Stimulated activated CD4-positive, alpha-beta T cell treated with anti-CD3 and anti-CD28 coated beads, Interleukin-4, amount 100 ng/mL, for 4 hours (primary cell): ENCODE measurements at regions not wholly inside any gene's neighbourhood (a gene's known extent, or its start where the extent isn't known, plus 50 kb on each side); places are given as distances from the start of the nearest gene placed in this dataset.
A peak's percentile ranks its signal among the peaks of the same experiment; 100 is the strongest.
"Not testable (repeated sequence)": the region's sequence is repeated elsewhere in the genome, so short reads cannot be mapped to it uniquely, and the experiment has no call there.

Experiments
- DNase-seq, 2 experiments: peaks; one replicate each; pipeline ENCODE4 v3.0.0-alpha.2; 2020

DNA sequence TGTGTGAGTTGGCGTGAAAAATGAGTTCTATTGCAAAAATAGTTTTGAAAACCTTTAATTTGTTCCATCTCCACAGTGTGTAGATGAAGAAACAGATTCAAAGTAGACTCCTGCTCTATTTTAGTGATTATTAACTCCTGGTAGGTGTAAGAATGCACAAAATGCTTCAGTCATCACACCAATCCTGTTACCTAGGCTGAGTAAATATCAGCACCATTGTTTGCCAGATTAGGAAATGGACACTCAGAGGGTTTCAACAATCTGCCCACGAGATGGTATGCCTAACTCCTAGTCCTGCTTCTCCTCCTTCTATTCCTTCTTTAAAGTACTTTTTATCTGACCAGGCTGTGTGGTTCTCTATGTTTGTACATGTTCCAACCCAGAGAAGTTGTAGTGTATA lies 108.9 kb upstream of the AHI1 start:
- no peak for DNase-seq

DNA sequence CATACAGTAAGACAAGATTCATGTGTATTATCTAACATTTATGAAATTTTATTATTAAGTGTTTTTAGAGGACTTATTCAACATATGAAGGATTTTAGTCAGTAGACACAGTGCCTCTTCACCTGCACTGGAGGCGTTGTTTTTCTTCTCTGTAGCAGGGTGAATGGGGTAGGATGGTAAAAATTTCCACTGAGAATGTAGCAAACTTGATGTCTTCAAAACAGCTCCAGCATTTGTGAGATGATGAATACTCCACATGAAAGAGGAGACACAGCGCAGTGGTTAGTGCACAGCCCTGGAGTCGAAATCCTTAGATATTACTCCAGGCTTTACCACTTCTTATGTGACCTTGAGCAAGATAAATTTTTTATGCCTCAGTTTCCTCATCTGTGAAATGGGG lies 110.5 kb upstream of the AHI1 start:
- no peak for DNase-seq

DNA sequence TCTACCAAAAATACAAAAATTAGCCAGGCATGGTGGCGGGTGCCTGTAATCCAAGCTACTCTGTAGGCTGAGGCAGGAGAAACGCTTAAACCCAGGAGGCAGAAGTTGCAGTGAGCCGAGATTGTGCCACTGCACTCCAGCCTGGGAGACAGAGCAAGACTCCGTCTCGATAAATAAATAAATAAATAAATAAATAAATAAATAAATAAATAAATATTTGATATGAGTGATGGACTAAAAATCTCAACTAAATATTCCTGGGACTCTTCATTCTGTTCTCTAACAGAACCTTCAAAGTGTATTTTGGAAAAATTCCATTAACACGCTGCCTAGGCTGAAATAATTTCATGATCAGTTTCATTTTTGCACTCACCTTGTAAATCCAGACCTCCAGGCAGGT lies 112.7 kb upstream of the AHI1 start:
- DNase-seq, result not testable (repeated sequence)

DNA sequence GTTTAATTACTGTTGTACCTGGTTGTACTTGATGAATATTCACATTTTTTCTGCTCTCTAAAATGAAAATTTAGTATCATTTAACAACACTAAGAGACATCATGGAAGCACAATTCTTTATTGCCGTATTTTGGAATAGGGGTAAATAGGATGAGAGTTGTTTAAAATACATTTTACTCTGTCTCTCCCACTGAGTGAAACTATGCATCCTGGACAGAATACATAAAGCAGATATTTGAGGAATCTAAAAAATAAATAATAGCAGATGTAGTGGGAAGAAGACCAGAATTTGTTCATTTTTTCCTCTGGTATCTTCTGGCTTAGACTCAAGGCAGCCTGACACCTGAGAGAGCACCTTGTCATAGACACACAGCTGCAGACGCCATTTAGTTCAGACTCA lies 119.1 kb upstream of the AHI1 start:
- no peak for DNase-seq

DNA sequence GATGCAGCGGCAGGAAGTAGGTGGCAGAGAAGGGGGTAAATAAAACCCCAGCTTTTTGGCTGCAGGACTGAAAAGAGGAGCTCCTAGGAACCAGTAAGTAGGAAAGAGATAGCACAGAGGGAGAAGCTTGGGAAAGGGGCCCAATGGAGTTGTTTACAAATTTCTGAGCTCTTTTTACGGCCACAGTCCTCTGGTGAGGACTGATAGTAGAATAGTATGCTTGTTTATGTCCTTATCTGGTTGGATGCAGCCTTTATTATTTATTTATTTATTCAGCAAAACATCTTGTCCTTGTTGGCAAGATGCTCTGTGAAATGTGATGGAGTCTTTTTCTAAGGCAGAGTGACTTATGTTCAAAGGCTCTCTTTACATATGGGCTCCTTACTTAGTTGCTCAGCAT lies 119.7 kb upstream of the AHI1 start:
- DNase-seq, result no peak

DNA sequence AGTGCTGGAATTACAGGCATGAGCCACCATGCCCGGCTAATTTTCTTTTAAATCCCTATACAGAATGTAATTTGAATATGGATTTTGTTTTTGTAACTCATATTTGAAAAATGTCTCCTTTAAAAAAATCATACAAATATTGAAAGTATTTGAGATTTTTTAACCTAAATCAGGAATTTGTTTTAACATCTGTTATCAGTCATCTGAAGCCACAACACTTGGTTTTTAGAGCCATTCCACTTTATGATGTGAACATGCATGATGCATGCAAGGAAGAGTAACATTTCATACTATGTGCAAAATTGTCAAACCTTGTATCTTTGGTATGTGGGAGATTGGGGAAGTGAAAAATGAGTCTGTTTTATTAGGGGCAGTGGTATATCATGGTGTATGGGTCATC lies 124.5 kb upstream of the AHI1 start:
- DNase-seq, result no peak

DNA sequence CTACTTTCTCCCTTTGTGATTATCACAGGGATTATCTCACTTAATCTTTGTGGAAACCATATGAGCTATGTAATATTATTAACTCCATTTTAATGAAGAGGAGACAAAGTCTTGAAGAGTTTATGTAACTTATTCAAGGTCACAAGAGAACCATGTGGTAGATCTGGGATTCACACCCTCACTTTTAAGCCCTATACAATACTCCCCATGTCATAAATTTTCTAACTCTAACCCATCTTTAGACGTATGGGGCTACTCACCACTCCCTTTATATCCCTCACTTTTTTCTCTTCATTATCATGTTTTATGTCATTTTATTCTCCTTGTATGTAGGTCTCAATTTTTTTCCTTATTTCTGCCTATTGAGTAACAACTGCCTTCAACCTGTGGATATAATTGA lies 126.4 kb upstream of the AHI1 start:
- no peak for DNase-seq

DNA sequence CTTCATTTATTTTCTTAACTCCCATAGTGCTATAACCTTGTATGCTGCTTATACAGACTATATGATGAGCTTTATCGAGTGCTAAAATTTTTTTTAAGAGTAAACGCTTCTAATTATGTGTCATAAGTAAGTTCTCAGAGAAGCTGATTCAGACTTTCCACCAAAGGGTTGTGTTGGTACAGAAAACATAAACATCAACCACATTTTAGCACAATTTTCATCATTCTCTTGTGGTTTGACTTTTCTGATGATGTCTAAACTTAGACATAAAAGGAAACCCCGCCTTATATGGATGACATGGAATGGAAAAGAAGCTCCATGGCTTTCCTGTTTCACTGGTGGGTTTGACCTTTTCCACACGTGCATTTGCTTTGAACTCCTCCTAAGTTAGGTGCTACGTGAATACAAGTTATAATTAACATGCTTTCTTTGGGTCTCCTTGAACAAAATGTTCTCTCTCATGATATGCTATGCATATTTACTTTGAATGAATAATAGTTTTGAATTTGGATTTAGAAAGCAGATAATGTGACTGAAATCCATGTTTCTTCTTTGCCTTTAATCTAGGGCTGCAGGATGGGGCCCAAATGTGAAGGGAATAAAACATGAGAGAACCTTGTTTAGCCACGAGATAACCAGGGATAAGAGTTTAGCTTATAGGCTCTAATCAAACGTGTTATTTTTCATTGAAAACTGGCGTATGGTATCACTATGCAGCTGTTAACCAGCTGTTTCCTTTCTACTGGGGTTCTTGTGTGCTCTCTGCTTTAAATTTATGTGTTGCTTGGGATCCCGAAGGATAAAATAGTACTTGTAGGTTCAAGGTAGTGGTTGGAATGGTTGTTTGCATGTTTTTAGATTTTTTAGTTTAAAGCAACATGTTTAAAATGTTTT lies 127.1 kb upstream of the AHI1 start:
- peak in 1 of 2 experiments; percentile 24 for DNase-seq

DNA sequence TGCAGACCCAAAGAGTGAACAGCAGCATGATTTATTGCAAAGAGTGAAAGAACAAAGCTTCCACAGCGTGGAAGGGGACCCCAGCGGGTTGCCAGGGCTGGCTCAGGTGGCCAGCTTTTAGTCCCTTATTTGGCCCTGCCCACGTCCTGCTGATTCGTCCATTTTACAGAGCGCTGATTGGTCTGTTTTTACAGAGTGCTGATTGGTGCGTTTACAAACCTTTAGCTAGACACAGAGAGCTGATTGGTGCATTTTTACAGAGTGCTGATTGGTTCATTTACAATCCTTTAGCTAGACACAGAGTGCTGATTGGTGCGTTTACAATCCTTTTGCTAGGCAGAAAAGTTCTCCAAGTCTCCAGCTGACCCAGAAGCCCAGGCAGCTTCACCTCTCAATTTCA lies 128.5 kb upstream of the AHI1 start:
- DNase-seq, result not testable (repeated sequence)

DNA sequence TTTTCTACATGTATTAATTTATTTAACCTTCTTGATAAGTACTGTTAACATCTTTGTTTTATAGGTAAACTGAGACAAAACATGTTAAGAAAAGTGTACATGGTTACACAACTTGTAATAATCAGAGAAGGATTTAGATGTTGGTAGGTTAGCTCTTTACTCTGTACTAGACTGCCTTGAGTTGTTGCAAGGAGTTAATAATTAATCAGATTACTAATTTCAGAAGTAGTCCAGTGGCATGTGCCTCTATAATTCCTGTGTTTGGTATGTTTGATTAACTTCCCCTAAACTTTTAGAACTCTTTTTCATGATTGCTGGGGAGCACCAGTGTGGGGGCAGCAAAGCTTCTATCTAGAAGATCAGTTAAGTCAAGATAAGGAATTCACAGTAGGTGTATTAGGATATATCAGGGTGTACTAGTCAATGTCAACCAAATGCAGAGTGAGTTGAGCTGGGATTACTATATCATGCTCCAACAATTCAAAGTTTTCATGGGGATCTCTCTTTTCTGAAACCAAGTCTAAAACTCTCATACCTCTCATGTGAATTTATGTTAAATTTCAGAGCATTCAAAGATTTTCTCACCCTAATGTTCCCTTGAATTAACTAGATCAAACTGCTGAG lies 129.7 kb upstream of the AHI1 start:
- no peak for DNase-seq

DNA sequence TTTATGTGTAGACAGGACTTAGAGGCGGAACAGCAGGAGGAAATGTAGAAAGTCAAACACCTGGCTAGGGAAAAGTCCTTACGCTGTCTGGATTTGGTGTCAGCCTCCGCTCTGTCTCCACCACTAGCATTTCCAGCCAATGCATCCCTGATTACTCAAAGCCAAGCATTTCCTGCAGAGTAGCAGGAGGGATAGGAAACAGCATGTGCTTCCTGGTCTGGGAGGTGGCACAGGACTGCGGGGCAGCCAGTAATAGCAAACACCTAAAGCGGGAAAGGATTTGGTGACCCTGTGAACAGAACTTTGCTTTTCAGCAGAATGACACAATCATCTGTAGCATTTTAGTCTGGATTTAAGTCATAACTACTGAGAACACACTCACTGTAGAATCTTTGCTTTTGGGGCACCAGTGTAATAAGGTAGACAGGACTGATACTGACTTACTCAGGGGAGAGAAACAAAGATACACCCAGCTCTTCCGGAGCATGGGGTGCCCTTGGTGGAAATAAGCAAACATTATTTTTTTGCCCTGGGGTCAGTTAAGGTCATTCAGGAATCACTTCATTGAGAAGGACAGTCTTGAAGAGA lies 133.3 kb upstream of the AHI1 start:
- DNase-seq, result no peak

DNA sequence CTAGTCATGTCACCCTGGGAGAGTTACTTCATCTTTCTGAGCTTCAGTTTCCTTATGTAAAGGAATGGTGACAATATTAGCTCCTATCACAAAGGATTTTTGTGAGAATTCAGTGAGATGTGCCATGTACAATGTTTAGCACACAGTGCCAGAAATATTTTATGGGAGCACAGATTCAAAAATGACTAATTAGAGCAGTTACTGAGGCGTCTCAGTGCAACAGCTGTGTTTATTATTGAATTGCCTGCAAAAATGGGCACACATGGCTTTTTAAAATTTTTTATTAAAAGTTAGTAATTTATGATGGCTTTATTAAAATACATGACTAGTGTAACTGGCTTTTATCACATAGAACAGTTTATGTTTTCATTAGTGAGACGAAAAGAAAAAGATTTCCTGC lies 134.3 kb upstream of the AHI1 start:
- no peak for DNase-seq

DNA sequence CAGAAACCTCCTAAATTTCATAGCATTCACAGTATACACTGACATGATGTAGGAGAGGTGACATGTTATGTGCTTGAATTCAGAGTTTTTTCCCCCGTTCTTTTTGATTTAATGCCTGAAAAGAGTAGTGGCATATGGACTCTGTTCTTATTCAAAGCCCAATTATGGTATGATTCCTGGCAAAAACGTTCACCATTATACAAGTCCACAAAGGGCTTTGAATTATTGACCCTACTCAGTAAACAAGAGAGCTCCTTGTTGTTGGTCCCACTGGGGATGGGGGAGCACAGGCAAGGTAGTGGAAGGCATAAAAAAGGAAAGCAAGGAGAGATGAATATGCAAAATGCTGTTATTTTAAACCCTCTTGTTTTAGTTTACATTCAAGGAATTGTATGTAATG lies 136.0 kb upstream of the AHI1 start:
- no peak for DNase-seq

DNA sequence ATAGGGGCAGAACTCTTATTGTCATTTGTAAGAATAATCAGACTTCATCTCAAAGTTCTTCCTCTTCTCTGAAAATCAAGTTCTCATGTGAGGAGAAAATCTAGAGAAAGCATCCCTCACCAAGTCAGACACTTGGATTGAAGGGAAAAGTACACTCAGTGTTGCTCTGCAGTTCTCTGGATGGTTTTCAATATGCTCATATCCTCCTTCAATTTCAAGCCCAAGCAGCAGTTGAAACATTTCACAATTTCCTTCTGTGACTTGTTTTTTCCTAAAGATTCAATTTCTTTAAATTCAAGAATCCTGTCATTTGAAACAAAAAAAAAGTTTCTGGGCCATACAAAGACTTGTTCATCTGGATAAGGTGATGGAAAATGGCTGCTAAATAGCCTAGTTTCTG lies 140.2 kb upstream of the AHI1 start:
- DNase-seq, result no peak

DNA sequence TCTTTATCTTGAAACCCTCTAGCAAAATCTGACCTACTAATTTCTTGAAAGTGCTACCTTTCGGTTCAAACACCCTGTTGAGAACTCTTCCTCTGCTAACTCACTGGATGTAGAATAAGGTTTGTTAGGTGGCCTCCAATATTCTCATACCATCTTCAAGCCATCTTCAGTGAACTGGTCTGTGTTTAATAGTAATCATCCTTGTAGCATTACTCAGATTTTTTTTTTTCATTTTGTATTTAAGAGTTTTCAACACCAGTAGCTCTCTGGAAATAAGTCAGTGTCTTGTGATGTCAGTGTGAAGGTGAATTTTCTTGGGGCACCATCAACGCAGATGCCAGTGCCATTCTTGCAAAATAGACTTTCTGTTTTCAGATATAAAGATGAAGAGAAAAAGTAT lies 140.6 kb upstream of the AHI1 start:
- DNase-seq, result no peak

DNA sequence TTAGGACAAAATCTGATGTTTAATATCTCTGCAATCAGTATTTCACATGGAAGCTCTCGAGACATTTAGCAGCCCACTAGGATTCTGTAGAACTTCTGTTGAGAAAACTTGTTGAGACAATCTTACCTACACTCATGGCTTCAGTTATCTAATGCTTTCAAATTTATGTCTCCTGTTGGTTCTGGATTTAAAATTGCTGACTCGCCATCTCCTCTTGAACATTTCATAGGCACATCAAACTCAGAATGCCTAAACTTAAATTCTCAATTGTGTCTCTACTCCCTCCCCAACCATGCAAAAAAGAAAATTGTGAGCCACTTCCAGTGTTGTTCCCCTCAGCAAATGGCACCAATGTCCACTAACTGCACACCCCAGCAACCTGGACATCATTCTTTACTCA lies 142.5 kb upstream of the AHI1 start:
- no peak for DNase-seq

DNA sequence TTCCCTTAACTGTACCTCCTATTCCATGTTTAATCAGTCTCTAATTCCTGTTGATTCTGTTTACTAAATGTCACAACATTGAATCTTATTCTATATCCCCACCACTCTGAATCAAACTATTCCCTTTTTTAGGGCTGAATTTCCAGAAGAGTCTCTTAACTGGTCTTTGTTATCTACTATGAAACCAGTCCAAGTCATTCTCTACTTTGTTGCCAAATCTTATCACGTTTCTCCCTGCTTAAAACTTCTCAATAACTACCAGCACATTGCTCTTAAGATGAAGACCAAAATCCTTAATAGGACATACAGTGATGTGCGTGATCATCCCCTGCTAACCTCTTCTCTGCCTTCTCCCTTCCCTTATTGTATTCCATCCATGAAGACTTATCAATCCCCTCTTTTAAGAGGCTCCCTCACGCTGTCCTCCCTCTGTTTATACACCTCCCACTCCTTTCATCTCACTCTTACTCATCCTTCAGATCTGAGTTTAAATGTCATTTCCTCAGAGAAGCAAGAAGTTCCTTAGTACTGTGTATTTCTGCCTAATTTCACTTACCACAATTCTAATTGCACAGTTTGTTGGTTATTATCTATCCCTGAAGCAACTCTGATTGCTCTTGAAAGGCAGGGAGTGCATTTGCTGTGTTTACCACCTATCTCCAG lies 143.0 kb upstream of the AHI1 start:
- no peak for DNase-seq

DNA sequence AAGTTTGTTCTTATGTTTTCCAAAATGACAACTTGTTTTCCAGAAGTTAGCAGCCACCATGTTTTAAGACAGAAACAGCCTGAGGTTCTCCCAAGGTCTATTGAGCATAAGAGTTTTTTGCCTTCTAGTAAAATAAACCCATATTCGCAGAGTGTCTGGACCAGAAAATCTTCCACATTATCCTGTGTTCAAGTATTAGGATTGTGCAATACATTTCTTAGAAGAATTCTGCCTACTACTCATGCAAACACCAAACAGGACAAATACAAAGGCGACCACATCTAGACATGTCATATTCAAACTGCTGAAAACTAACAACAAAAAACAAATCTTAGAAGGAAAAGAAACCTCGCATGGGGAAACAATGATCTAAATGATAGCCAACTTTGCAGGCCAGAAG lies 145.4 kb upstream of the AHI1 start:
- no peak for DNase-seq

DNA sequence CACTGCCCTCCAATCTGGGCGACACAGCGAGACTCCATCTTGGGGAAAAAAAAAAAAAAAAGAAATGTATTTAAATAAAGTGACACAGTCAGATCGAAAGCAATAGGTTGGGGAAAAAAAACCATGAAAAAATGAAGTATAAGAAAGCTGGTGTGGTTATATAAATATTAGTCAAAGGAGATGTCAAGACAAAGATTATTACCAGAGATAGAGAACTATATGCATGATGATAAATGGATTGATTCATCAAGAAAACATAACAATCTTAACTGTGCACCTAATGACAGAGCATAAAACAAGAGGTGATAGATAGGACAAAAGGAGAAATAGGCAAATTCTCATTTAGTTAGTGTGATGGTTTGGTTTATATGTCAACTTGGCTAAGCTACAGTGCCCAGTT lies 146.9 kb upstream of the AHI1 start:
- no peak for DNase-seq

DNA sequence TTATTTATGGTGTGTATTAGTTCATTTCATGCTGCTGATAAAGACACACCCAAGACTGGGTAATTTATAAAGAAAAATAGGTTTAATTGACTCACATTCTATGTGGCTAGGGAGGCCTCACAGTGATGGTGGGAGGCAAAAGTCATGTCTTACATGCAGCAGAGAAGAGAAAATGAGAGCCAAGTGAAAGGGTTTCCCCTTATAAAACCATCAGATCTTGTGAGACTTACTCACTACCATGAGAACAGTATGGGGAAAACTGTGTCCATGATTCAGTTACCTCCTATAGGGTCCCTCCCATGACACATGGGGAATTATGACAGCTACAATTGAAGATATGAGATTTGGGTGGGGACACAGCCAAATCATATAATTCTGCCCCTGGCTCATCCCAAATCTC lies 150.0 kb upstream of the AHI1 start:
- DNase-seq, result no peak

DNA sequence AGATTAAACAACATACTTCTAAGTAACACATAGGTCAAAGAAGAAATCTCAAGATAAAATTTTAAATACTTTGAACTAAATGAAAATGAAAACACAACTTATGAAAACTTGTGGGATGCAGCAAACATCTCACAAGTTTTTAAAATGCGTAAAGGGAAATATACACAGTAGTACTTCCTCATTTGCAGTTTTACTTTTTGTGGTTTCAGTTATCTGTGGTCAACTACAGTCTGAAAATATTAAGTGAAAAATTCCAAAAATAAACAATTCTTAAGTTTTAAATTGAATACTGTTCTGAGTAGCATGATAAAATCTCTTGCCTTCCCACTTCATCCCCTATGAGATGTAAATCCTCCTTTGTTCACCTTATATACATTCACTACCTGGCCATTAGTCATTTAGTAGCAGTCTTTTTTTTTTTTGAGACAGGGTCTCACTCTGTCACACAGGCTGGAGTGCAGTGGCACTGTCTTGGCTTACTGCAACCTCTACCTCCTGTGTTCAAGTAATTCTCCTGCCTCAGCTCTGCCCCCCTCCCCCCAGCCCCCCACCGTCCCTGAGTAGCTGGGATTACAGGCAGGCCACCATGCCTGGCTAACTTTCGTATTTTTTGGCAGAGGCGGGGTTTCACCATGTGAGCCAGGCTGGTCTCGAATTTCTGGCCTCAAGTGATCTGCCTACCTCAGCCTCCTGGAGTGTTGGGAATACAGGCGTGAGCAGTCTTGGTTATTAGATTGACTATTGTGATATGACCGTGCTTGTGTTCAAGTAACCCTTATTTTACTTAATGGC lies 154.6 kb upstream of the AHI1 start:
- no peak for DNase-seq

DNA sequence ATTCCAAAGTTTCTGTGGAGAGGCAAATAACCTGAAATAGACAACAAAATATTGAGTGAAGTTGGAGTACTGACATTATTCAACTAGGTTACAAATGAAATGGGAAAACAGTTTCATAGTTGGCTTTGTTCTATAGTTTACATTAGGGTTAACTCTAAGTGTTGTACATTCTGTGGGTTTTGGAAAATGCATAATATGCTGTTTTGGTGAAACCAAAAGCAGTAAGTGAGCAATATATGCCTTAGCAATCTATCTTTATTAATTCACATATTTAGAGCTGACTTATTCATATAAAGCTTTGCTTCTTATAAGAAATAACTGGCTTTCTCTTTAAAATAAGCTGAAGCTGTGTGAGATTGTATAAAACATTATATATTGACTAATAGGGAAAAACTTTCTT lies 157.5 kb upstream of the AHI1 start:
- no peak for DNase-seq

DNA sequence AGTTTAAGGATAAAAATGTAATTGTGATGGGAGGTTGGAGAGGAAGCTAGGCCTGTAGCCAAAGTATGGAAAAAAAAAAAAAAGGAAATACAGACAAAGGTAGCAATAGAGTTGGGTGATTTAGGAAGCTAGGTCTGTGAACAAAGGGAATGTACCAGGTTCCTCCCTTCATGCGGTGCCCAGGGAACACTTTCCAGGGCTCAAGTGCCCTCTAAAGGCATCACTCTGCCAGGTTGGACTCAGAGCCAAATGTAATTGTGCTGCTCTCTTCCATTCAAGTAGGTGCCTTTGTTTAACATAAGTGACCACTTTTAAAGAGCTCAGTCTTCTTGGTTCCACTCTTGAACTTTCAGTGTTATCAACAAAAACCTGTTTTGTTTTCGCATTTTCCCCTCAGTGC lies 159.7 kb upstream of the AHI1 start:
- no peak for DNase-seq
